Bronchial epithelial cell (primary cell): ENCODE measurements at regions not wholly inside any gene's neighbourhood (a gene's known extent, or its start where the extent isn't known, plus 50 kb on each side); places are given as distances from the start of the nearest gene placed in this dataset.
"Not testable (repeated sequence)": the region's sequence is repeated elsewhere in the genome, so short reads cannot be mapped to it uniquely, and the experiment has no call there.

Experiments
- DNase-seq: peaks from one replicate; pipeline ENCODE4 v3.0.0-alpha.2; 2010; ENCODE audit warnings: low read depth
- FAIRE-seq: peaks from 2 replicates; lab custom pipeline; 2011; peaks lifted over from hg19 to GRCh38; lab: Jason Lieb, UNC
- H3K27me3 ChIP-seq: 2 replicates; pipeline ENCODE4 v1.5.1; 2011; ENCODE audit warnings: low read length; ENCODE audit not compliant: control insufficient read depth, insufficient read depth
- H3K36me3 ChIP-seq: 2 replicates; pipeline ENCODE4 v1.5.1; 2011; ENCODE audit warnings: low read length; ENCODE audit not compliant: control insufficient read depth, insufficient read depth
- H3K4me3 ChIP-seq: 2 replicates; pipeline ENCODE4 v1.5.1; 2011; ENCODE audit warnings: mild to moderate bottlenecking, low read depth, low read length, control low read depth
- CTCF ChIP-seq: IDR thresholded peaks from 2 replicates; pipeline ENCODE4 v1.5.1; 2011; ENCODE audit warnings: mild to moderate bottlenecking, moderate library complexity, low read length, control low read depth, inconsistent platforms; ENCODE audit not compliant: insufficient read depth, severe bottlenecking

DNA sequence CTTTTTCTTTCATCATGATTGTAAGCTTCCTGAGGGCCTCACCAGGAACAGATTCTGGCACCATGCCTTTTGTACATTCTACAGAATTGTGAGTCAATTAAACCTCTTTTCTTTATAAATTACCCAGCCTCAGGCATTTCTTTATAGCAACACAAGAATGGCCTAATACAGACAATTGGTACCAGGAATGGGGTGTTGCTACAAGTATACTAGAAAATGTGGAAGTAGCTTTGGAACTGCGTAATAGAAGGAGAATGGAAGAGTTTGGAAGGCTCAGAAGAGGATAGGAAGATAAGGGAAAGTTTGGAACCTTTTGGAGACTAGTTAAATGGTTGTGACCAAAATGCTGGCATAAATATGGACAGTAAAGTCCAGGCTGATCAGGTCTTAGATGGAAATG lies 108.9 kb upstream of the PLSCR4 start:
- DNase-seq, result no peak
- Histone ChIP-seq H3K4me3 (no peak overlapping the region), H3K36me3 (no peaks in the 10 kb centered on the region), H3K27me3 (no peaks in the 10 kb centered on the region)
- no peak for TF ChIP-seq CTCF
- no peak for FAIRE-seq

GRCh38 chr3:146354421-146354820 lies 103.5 kb upstream of the PLSCR4 start:
- not testable (repeated sequence) for H3K4me3 ChIP-seq, DNase-seq, H3K27me3 ChIP-seq, FAIRE-seq, H3K36me3 ChIP-seq

GRCh38 chr3:146350852-146351251 lies 99.9 kb upstream of the PLSCR4 start:
- Histone ChIP-seq H3K36me3 (no peaks in the 10 kb centered on the region), H3K4me3 (no peak overlapping the region), H3K27me3 (no peaks in the 10 kb centered on the region)
- DNase-seq (no peak), FAIRE-seq (no peak)
- TF ChIP-seq CTCF, result no peak

DNA sequence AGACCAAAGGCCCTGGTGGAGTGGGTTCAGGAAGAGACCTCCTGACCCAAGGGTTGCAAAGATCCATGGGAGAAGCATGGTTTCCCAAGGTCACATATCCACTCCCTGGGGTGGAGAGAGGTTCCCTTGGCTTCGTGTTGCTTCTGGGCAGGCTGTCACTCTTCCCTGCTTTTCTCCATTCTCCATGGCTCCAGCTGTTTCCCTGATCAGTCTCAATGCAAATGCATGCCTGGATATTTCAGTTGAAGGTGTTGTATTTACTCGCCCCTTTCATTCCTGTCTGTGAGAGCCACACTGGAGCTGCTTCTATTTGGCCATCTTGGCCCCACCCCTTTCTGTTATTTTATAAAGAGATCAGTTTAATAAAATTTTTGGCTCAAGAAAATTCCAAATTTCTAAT lies 95.0 kb upstream of the PLSCR4 start:
- H3K27me3 ChIP-seq, result no peaks in the 10 kb centered on the region
- TF ChIP-seq CTCF, result no peak
- no peak for FAIRE-seq
- H3K4me3 ChIP-seq, result no peak overlapping the region
- no peaks in the 10 kb centered on the region for H3K36me3 ChIP-seq
- DNase-seq, result no peak

DNA sequence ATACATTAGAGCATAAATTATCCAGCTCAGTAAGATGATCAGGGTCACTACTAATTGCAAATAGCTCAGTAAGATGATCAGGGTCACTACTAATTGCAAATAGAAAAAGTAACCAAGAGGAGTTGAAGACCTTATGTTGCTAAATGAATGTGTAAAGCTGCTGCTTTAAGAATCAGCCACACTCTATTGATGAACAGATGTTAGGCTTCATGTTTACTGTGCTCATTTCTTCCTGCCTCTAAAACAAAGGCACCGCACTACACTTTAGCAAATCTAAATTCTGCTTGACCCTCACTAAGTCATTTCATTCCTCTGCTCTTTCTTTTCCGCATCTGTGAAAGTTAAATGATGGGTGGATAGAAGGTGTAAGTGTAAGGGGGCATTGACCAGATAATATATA lies 92.6 kb upstream of the PLSCR4 start:
- Histone ChIP-seq H3K27me3 (no peaks in the 10 kb centered on the region), H3K36me3 (no peaks in the 10 kb centered on the region), H3K4me3 (no peak overlapping the region)
- FAIRE-seq (no peak), DNase-seq (no peak)
- TF ChIP-seq CTCF, result no peak

DNA sequence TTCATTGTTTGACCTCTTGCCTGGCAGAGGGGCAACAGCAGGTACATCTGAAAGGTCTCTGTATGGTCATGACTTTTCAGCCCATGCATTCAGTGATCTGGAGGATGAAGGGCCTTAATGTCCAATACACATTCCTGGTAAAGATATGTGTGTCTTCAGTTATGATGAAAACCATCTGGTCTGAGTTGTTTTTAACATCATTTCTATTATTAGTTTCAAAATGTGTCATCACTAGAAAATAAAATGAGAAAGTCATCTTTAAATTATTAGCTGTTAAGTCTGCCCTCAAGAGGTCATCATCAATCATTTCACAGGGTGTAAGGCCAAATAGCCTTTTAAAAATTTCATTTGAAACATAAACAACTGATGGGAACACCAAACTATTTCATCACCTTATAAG lies 92.1 kb upstream of the PLSCR4 start:
- DNase-seq (no peak), FAIRE-seq (no peak)
- no peak overlapping the region for H3K4me3 ChIP-seq
- no peaks in the 10 kb centered on the region for H3K36me3 ChIP-seq
- no peaks in the 10 kb centered on the region for H3K27me3 ChIP-seq
- TF ChIP-seq CTCF, result no peak

GRCh38 chr3:146339349-146339748 lies 88.4 kb upstream of the PLSCR4 start:
- FAIRE-seq (no peak), DNase-seq (no peak)
- Histone ChIP-seq H3K4me3 (no peak overlapping the region), H3K27me3 (no peaks in the 10 kb centered on the region), H3K36me3 (no peaks in the 10 kb centered on the region)
- TF ChIP-seq CTCF, result no peak
